ENCODE measurements at regions not wholly inside any gene's neighbourhood (a gene's known extent, or its start where the extent isn't known, plus 50 kb on each side); places are given as distances from the start of the nearest gene placed in this dataset.

GRCh38 chr18:49677081-49677480 lies 115.2 kb downstream of the LIPG start:
- no peak overlapping the region for H3K4me3 ChIP-seq (ENCODE audit: low read length)
- TF ChIP-seq, protein P1, sequence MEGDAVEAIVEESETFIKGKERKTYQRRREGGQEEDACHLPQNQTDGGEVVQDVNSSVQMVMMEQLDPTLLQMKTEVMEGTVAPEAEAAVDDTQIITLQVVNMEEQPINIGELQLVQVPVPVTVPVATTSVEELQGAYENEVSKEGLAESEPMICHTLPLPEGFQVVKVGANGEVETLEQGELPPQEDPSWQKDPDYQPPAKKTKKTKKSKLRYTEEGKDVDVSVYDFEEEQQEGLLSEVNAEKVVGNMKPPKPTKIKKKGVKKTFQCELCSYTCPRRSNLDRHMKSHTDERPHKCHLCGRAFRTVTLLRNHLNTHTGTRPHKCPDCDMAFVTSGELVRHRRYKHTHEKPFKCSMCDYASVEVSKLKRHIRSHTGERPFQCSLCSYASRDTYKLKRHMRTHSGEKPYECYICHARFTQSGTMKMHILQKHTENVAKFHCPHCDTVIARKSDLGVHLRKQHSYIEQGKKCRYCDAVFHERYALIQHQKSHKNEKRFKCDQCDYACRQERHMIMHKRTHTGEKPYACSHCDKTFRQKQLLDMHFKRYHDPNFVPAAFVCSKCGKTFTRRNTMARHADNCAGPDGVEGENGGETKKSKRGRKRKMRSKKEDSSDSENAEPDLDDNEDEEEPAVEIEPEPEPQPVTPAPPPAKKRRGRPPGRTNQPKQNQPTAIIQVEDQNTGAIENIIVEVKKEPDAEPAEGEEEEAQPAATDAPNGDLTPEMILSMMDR (IDR thresholded peaks at IDR 0.05; ENCODE audit: insufficient read depth, low read depth, low read length, missing control alignments), result no peak
- DNase-seq (ENCODE audit: low read depth), result no peak

- no peak overlapping the region for H3K4me3 ChIP-seq (ENCODE audit: low read length)
- TF ChIP-seq, protein P1 (IDR thresholded peaks at IDR 0.05; ENCODE audit: insufficient read depth, low read depth, low read length, missing control alignments), result no peak
- DNase-seq (ENCODE audit: low read depth), result no peak
Measured at GRCh38 chr18:49673281-49673680, 111.4 kb downstream of the LIPG start.

DNA sequence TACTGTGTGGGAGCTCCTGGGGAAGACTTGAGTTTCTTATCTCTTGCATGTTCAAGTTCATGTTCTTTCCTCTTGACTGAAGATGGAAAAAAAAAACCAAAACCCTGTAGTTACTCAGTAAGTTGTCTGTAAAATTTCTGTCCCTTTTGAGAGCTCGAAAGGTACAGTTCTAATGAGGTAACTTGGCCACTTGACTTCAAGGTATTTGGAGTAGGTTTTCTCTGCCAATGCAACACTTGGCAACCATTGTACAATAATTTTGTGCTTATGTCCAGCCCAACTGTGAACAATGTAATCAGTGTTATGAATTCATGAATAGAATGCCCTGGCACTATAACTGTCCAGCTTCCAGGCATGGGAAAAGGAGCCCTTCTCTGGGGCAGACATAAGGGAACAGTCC lies 111.0 kb downstream of the LIPG start:
- TF ChIP-seq, protein P1 (IDR thresholded peaks at IDR 0.05; ENCODE audit: insufficient read depth, low read depth, low read length, missing control alignments), result no peak
- DNase-seq (ENCODE audit: low read depth), result no peak
- H3K4me3 ChIP-seq (ENCODE audit: low read length), result no peak overlapping the region

- peak; percentile 94 for DNase-seq (ENCODE audit: low read depth)
- H3K4me3 ChIP-seq (ENCODE audit: low read length), result no peak overlapping the region
- TF ChIP-seq, protein P1 (IDR thresholded peaks at IDR 0.05; ENCODE audit: insufficient read depth, low read depth, low read length, missing control alignments), result no peak
Measured at GRCh38 chr18:49669403-49669802, 107.5 kb downstream of the LIPG start.

GRCh38 chr18:49668574-49669275 lies 106.9 kb downstream of the LIPG start:
- TF ChIP-seq, protein P1 (IDR thresholded peaks at IDR 0.05; ENCODE audit: insufficient read depth, low read depth, low read length, missing control alignments), result no peak
- peak; percentile 24 for DNase-seq (ENCODE audit: low read depth)
- no peak overlapping the region for H3K4me3 ChIP-seq (ENCODE audit: low read length)

DNA sequence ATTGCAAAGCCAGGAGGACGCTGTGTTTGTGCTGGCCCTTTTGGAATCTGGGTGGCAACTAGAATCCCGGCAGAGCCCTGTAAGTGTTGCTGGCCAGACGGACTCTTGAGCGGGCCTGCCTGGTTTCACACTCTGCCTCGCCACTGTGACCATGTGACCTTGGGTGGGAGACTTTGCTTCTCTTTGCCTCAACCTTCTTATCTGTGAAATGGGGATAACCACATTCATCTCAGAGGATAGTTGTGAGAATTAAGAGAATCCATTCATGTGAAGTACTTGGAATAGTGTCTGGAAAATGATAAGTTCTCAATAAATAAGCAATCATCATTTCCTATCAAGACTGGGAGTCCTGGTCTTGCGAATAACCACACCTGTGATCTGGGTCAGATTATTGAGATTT lies 105.6 kb downstream of the LIPG start:
- DNase-seq (ENCODE audit: low read depth), result no peak
- TF ChIP-seq, protein P1 (IDR thresholded peaks at IDR 0.05; ENCODE audit: insufficient read depth, low read depth, low read length, missing control alignments), result no peak
- H3K4me3 ChIP-seq (ENCODE audit: low read length), result no peak overlapping the region
